Muscle layer of duodenum (tissue), 2 donors: ENCODE measurements at regions not wholly inside any gene's neighbourhood (a gene's known extent, or its start where the extent isn't known, plus 50 kb on each side); places are given as distances from the start of the nearest gene placed in this dataset.

Source experiments
- H3K27ac ChIP-seq: one replicate; pipeline ENCODE4 v1.7.0; 2013; ENCODE audit warnings: mild to moderate bottlenecking, low read length
- H3K27me3 ChIP-seq: one replicate; pipeline ENCODE4 v1.7.0; 2013; ENCODE audit warnings: low read depth, mild to moderate bottlenecking, control low read depth, low read length
- H3K36me3 ChIP-seq, 2 donors: one replicate each; pipeline ENCODE4 v1.7.0; 2013; ENCODE audit warnings: low read length in 2 of 2, control low read depth in 1 of 2, mild to moderate bottlenecking in 1 of 2; ENCODE audit not compliant: insufficient read depth in 2 of 2, control insufficient read depth in 1 of 2
- H3K4me1 ChIP-seq, 2 donors: one replicate each; pipeline ENCODE4 v1.7.0; 2013; ENCODE audit warnings: low read length in 2 of 2, mild to moderate bottlenecking in 2 of 2, control low read depth in 1 of 2, moderate library complexity in 1 of 2; ENCODE audit not compliant: insufficient read depth in 2 of 2, control insufficient read depth in 1 of 2
- H3K4me3 ChIP-seq, 2 donors: one replicate each; pipeline ENCODE4 v1.7.0; 2013; ENCODE audit warnings: low read length in 2 of 2, low read depth in 1 of 2, mild to moderate bottlenecking in 1 of 2
- H3K9me3 ChIP-seq, 2 donors: one replicate each; pipeline ENCODE4 v1.7.0; 2013; ENCODE audit warnings: low read length in 2 of 2, control low read depth in 1 of 2, mild to moderate bottlenecking in 1 of 2; ENCODE audit not compliant: control insufficient read depth in 1 of 2
- donor health status: healthy.

DNA sequence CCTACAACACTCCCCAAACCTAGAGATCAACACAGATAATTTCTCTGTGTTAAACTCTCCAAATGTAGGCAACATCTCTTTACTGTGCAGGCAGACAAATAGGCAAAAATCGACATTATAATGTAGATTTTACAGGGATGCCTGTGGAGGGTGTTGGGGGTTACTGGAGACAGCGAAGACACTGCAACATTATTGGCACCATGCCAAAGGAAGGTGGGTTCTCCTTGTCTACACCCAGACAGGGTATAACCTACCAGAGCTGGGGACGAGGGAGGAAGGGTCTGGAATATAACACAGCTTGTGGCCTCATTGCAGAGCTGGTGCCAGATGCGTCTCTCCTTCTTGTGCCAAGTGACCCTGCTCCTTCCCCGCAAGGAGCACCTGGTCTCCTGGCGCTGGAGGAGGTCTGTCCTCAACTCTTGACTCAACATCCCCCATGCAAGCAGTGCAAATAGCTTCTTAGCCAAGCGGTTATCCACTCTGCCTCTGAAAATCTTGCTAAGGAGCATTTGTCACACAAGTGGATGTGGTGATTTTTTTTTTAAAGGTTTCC is 404.0 kb downstream of the PRDM2 start:
- Histone ChIP-seq H3K4me1 (no peaks in the 10 kb centered on the region), H3K36me3 (no peaks in the 10 kb centered on the region), H3K9me3 (no peaks in the 10 kb centered on the region), H3K4me3 (no peak overlapping the region), H3K27ac (no peak overlapping the region), H3K27me3 (peaks cover 4% of the 10 kb centered on the region)

DNA sequence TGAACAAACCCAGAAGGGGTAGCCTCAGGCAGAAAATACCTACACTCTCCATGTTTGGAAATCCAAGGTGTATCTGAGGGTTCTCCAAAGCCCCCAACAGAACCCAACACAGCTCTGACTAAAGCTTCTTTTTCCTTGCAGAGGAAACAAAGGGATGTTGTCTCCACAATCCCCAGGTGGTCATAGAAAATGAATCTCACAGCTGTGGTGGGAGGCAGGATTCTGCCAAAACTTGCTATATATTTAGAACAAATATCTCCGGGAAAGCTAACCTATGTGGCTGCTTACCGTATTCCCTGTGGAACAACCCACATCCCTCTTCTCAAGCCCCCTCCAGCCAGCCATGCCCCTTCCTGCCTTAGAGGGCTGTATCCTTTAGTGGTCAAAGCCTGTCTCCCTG is 406.1 kb downstream of the PRDM2 start:
- Histone ChIP-seq H3K27me3 (peaks cover 4% of the 10 kb centered on the region), H3K4me3 (no peak overlapping the region), H3K36me3 (no peaks in the 10 kb centered on the region), H3K27ac (no peak overlapping the region), H3K4me1 (no peaks in the 10 kb centered on the region), H3K9me3 (no peaks in the 10 kb centered on the region)

- Histone ChIP-seq H3K27me3 (peaks cover 4% of the 10 kb centered on the region), H3K36me3 (no peaks in the 10 kb centered on the region), H3K4me1 (no peaks in the 10 kb centered on the region), H3K27ac (no peak overlapping the region), H3K4me3 (no peak overlapping the region), H3K9me3 (no peaks in the 10 kb centered on the region)
Measured at GRCh38 chr1:14106679-14107313, 406.8 kb downstream of the PRDM2 start.

- peaks cover 4% of the 10 kb centered on the region for H3K27me3 ChIP-seq
- no peaks in the 10 kb centered on the region for H3K9me3 ChIP-seq
- H3K36me3 ChIP-seq: no peaks in the 10 kb centered on the region
- H3K4me3 ChIP-seq: no peak overlapping the region
- H3K4me1 ChIP-seq: no peaks in the 10 kb centered on the region
- no peak overlapping the region for H3K27ac ChIP-seq
Measured at GRCh38 chr1:14108356-14109275, 408.6 kb downstream of the PRDM2 start.

DNA sequence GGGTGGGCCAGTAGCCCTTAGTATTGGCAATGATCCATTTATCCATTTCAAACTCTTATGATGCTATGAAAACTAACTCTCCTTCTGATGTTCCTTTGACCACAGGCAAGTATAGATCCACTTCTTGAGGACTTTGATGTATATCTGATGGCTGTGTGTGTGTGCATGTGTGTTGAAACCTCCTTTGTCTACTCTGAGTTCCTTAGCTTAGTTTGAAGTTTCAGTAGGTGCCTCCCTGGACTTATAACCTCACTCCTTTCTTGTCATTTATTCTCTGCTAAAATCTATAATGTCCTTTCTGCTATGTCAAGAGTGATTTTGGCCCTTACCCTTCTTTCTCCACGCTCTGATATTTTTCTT is 409.3 kb downstream of the PRDM2 start:
- peaks cover 4% of the 10 kb centered on the region for H3K27me3 ChIP-seq
- no peaks in the 10 kb centered on the region for H3K36me3 ChIP-seq
- no peak overlapping the region for H3K27ac ChIP-seq
- no peaks in the 10 kb centered on the region for H3K4me1 ChIP-seq
- H3K9me3 ChIP-seq: no peaks in the 10 kb centered on the region
- H3K4me3 ChIP-seq: no peak overlapping the region

DNA sequence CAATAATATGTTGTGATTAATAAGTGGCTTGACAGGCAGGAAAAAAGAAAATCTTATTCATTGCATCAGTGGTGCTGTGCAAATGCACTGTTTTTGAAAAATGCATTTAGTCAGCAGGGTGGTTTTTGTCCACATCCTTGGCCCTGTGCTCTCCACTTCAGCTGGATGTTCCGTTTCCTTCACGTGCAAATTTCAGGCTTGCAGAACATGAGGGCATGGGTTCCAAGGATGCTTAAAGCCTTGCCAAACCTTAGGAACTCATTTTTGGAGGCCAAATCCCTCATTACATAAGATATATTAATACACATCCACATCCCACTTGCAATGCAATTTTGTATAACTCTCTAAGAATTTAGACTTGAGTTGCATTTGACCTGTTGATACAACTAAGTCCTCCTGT is 410.1 kb downstream of the PRDM2 start:
- no peak overlapping the region for H3K27ac ChIP-seq

DNA sequence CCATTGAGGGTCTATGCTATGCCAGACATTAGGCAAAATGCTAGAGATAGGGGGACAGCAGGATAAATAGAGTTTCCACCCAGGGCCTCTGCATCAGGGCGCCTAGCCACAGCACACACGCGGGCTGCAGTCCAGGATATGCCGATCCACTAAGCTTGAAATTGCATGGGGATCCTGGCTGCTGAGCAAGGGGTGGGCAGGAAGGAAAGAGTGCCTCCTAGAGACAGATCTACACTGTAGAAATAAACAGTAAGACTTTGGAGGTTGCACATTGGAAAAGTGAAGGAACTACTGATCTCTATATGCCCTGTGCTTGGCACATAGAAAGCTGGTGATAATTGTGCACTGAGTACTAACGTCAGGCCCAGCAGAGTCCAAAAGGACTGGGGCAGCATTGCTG is 411.1 kb downstream of the PRDM2 start:
- Histone ChIP-seq H3K9me3 (no peaks in the 10 kb centered on the region), H3K4me1 (no peaks in the 10 kb centered on the region), H3K4me3 (no peak overlapping the region), H3K27ac (no peak overlapping the region), H3K36me3 (no peaks in the 10 kb centered on the region), H3K27me3 (no peaks in the 10 kb centered on the region)

More for the DNA sequence above, 410.1 kb downstream of the PRDM2 start:
- no peak overlapping the region for H3K4me3 ChIP-seq
- no peaks in the 10 kb centered on the region for H3K36me3 ChIP-seq
- H3K4me1 ChIP-seq: no peaks in the 10 kb centered on the region
- peaks cover 4% of the 10 kb centered on the region for H3K27me3 ChIP-seq
- no peaks in the 10 kb centered on the region for H3K9me3 ChIP-seq

GRCh38 chr1:14112613-14113012 is 412.6 kb downstream of the PRDM2 start:
- Histone ChIP-seq H3K4me3 (no peak overlapping the region), H3K27me3 (no peaks in the 10 kb centered on the region), H3K36me3 (no peaks in the 10 kb centered on the region), H3K4me1 (no peaks in the 10 kb centered on the region), H3K9me3 (no peaks in the 10 kb centered on the region), H3K27ac (no peak overlapping the region)

DNA sequence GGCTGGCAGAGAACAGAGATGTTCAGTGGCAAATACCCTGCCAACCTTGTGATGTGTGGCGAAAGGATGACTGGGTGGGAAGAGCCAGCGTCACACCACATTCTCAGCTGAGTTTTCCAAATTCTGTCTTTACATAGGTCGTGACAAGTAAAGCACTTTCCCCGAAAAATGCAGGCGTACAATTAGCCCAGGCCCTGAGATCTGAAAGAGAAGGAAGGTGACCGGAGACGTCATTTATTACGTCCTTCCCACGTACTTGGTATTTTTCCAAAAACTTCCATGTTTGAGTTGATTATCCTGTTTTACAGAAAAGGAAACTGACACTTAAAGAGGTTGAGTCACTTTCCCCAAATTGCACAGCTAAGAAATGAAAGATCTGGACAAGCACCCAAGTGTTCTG is 413.3 kb downstream of the PRDM2 start:
- Histone ChIP-seq H3K4me3 (no peak overlapping the region), H3K27me3 (no peaks in the 10 kb centered on the region), H3K36me3 (no peaks in the 10 kb centered on the region), H3K27ac (no peak overlapping the region), H3K9me3 (no peaks in the 10 kb centered on the region), H3K4me1 (no peaks in the 10 kb centered on the region)

- Histone ChIP-seq H3K4me3 (no peak overlapping the region), H3K27ac (no peak overlapping the region), H3K27me3 (no peaks in the 10 kb centered on the region), H3K9me3 (no peaks in the 10 kb centered on the region), H3K4me1 (no peaks in the 10 kb centered on the region), H3K36me3 (no peaks in the 10 kb centered on the region)
Measured at GRCh38 chr1:14113841-14114567, 414.0 kb downstream of the PRDM2 start.

DNA sequence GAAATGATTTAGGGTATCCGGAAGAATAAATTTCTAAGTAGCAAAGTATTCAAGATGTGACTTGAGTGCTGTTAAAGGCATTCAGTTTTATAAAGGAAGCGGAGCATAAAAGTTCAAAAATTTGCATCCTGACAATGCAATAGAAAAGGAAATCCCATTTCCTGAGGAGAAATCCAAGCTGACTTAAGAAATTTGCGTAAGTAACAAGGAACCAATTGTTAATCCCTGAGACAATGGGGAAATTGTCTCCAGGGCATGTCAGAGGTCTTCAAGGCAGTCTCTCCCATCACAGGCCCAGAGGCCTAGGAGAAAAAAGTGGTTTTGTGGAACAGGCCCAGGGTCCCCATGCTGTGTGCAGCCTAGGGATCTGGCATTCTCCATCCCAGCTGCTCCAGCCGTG is 416.0 kb downstream of the PRDM2 start:
- Histone ChIP-seq H3K27ac (no peak overlapping the region), H3K9me3 (peaks cover 0 to 3% of the 10 kb centered on the region in 2 donors), H3K4me3 (no peak overlapping the region), H3K36me3 (no peaks in the 10 kb centered on the region), H3K4me1 (no peaks in the 10 kb centered on the region), H3K27me3 (no peaks in the 10 kb centered on the region)
